GM06990 (cell line): ENCODE measurements at regions not wholly inside any gene's neighbourhood (a gene's known extent, or its start where the extent isn't known, plus 50 kb on each side); places are given as distances from the start of the nearest gene placed in this dataset.

Experiments used
- DNase-seq: peaks from one replicate; pipeline ENCODE4 v3.0.0-alpha.2; 2011; ENCODE audit not compliant: insufficient read length; ENCODE audit errors: extremely low read depth
- H3K27me3 ChIP-seq: replicated peaks from 2 replicates; pipeline ENCODE4 v1.6.0; 2011; ENCODE audit warnings: low read length; ENCODE audit not compliant: control insufficient read depth, insufficient read depth
- H3K36me3 ChIP-seq: 2 replicates; pipeline ENCODE4 v1.5.1; 2011; ENCODE audit warnings: low read length; ENCODE audit not compliant: control insufficient read depth, insufficient read depth
- H3K4me3 ChIP-seq: replicated peaks from 2 replicates; pipeline ENCODE4 v1.5.1; 2011; ENCODE audit warnings: low read depth, mild to moderate bottlenecking, control low read depth, low read length
- TF ChIP-seq, protein P1 (sequence below): IDR thresholded peaks from 2 replicates; pipeline ENCODE4 v1.5.1; 2011; ENCODE audit warnings: low read length, control low read depth, mild to moderate bottlenecking, inconsistent platforms; ENCODE audit not compliant: insufficient read depth, poor library complexity, severe bottlenecking

DNA sequence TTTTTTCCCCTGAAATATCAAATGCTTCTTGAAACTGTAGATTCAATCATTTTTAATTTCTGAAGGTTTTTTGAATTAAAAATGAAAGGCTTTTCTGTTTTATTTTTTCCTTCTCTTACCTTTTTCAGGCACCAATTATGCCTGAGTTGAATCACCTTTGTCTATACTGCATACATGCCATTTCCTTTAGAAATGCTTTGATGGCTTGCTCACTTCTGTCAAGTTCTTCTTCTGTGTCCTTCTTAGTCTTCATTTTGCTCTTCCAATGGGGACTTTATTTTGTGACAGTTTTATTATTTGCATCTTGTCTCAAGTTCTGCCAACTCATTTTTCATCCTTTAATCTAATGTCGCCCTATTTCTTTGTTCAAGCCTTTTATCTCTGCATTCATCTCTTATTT, 121.9 kb upstream of the PRL start:
- no peak for DNase-seq
- H3K36me3 ChIP-seq, result no peaks in the 10 kb centered on the region
- H3K4me3 ChIP-seq, result no peak overlapping the region
- TF ChIP-seq, protein P1, sequence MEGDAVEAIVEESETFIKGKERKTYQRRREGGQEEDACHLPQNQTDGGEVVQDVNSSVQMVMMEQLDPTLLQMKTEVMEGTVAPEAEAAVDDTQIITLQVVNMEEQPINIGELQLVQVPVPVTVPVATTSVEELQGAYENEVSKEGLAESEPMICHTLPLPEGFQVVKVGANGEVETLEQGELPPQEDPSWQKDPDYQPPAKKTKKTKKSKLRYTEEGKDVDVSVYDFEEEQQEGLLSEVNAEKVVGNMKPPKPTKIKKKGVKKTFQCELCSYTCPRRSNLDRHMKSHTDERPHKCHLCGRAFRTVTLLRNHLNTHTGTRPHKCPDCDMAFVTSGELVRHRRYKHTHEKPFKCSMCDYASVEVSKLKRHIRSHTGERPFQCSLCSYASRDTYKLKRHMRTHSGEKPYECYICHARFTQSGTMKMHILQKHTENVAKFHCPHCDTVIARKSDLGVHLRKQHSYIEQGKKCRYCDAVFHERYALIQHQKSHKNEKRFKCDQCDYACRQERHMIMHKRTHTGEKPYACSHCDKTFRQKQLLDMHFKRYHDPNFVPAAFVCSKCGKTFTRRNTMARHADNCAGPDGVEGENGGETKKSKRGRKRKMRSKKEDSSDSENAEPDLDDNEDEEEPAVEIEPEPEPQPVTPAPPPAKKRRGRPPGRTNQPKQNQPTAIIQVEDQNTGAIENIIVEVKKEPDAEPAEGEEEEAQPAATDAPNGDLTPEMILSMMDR, result no peak
- no peaks in the 10 kb centered on the region for H3K27me3 ChIP-seq

DNA sequence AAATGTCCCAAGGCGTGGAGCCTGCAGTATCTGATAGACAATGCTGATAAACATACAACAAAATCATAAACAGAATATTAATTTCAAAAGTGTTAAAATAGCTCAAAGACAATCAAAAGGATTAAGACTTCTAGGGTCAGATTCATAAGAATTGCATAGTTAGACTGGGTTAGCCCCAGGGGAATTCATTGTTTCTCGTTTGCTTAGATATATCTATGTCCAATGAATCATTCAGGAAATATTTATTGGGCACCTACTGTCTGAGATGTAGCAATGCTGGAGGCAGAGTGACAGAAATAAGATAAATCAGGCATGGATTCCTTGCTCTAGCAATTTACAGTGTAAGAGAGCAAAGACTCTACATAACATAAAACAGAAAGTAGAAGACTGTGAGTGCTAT, 124.4 kb upstream of the PRL start:
- no peak for DNase-seq
- H3K36me3 ChIP-seq, result no peaks in the 10 kb centered on the region
- no peaks in the 10 kb centered on the region for H3K27me3 ChIP-seq
- TF ChIP-seq, protein P1, result no peak
- H3K4me3 ChIP-seq, result no peak overlapping the region

DNA sequence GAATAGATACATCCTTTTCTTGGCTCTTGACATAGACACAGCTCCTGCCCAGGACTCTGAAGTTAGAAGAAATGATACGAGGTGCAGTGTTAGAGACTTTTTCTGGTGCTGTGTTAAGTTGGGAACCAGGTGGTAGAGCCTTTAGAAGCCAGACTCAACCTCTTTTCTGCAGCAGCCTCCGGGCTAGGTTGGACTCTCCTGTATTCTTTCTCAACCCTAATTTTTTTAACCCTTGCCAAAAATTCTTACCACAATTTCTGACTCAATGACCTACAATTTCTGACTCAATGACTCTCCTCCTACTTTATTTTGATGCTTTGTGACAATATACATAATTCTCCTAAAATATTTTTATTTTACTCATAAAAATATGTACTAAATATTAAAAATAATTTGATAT, 127.4 kb upstream of the PRL start:
- H3K4me3 ChIP-seq, result no peak overlapping the region
- H3K27me3 ChIP-seq, result no peaks in the 10 kb centered on the region
- H3K36me3 ChIP-seq, result no peaks in the 10 kb centered on the region
- DNase-seq, result no peak
- TF ChIP-seq, protein P1, result no peak

DNA sequence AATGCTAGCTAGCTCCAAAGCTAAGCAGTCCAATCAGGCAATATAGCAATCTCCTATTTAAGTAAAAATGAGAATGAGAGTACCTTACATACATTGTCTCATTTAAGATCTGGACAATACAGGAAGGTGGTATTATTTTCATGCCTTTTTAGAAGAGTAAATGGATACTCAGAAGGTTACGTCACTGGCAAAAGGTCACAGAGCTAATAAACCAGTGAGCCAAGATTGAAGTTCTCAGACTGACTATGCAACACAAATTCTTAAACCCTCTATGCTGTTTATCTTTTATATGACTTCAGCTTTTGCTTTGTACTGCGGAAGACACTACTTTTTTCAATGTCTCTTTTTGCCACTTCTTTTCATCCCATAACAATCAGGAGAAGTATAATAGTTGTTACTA, 135.2 kb upstream of the PRL start:
- Histone ChIP-seq H3K36me3 (no peaks in the 10 kb centered on the region), H3K4me3 (no peak overlapping the region), H3K27me3 (no peaks in the 10 kb centered on the region)
- TF ChIP-seq, protein P1, result no peak
- DNase-seq, result no peak

DNA sequence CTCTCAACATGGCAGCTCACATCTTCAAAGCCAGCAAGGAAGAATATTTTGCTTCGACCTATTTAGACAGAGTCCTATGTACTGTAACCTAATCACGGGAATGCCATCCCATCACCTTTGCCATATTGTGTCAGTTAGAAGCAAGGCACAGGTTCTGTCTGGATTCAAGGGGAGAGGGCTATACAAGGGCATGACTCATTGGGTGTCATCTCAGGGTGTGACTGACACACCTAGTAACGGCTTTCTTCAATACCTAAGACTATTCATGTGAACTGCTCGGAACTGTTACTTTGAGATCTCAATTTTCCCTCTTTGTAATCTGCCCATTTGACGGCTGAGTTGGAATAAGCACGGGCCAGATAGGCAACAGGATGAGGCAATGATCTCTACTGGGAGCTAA, 135.6 kb upstream of the HDGFL1 start:
- Histone ChIP-seq H3K4me3 (no peak overlapping the region), H3K36me3 (no peaks in the 10 kb centered on the region), H3K27me3 (no peaks in the 10 kb centered on the region)
- no peak for DNase-seq
- TF ChIP-seq, protein P1, result no peak

DNA sequence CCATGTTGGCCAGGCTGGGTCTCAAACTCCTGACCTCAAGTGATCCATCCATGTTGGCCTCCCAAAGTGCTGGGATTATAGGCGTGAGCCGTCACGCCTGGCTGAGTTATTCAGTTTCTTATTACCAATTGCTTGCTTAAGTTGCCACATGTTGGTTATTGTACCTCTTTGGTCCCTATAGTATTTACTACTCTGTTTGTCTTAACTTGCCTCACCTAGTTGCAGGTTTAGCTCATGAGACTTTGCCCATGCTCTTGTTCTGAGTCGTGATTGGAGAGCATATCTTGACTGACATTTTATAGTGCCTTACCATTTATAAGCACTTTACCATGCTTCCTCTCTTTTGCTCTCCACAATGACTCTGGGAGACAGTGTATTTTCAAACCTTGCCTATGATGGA, 134.2 kb upstream of the HDGFL1 start:
- no peak overlapping the region for H3K4me3 ChIP-seq
- no peaks in the 10 kb centered on the region for H3K27me3 ChIP-seq
- TF ChIP-seq, protein P1, result no peak
- H3K36me3 ChIP-seq, result no peaks in the 10 kb centered on the region
- DNase-seq, result no peak
